ENCODE measurements at regions not wholly inside any gene's neighbourhood (a gene's known extent, or its start where the extent isn't known, plus 50 kb on each side); places are given as distances from the start of the nearest gene placed in this dataset.

- H3K79me2 ChIP-seq (replicated peaks; ENCODE audit: insufficient read depth), result no peaks in the 10 kb centered on the region
- Mint-ChIP-seq H3K4me3 (no peak overlapping the region), H3K4me1 (no peaks in the 10 kb centered on the region; the same call in 2 of the 3 replicates), H3K27me3 (ENCODE audit: insufficient read depth, low read depth, poor library complexity) (no peaks in the 10 kb centered on the region), H3K27ac (no peak overlapping the region), H3K36me3 (ENCODE audit: low read depth) (peaks cover 3% of the 10 kb centered on the region; the same call in 1 of the 3 replicates), H3K9me3 (peaks cover 12% of the 10 kb centered on the region; the same call in 2 of the 3 replicates)
- H3K27ac ChIP-seq (ENCODE audit: low read depth), result no peak overlapping the region
- no peaks in the 10 kb centered on the region; the same call in 1 of the 2 replicates for H3K36me3 ChIP-seq (ENCODE audit: insufficient read depth)
- ATAC-seq (no peak), DNase-seq (ENCODE audit: low spot score) (no peak)
- no peak overlapping the region for H3K4me2 ChIP-seq
- H3K27me3 ChIP-seq (ENCODE audit: insufficient read depth), result no peaks in the 10 kb centered on the region
- TF ChIP-seq POLR2AphosphoS5 (IDR thresholded peaks at IDR 0.05; ENCODE audit: low read depth), result no peak
- TF ChIP-seq, protein P1, sequence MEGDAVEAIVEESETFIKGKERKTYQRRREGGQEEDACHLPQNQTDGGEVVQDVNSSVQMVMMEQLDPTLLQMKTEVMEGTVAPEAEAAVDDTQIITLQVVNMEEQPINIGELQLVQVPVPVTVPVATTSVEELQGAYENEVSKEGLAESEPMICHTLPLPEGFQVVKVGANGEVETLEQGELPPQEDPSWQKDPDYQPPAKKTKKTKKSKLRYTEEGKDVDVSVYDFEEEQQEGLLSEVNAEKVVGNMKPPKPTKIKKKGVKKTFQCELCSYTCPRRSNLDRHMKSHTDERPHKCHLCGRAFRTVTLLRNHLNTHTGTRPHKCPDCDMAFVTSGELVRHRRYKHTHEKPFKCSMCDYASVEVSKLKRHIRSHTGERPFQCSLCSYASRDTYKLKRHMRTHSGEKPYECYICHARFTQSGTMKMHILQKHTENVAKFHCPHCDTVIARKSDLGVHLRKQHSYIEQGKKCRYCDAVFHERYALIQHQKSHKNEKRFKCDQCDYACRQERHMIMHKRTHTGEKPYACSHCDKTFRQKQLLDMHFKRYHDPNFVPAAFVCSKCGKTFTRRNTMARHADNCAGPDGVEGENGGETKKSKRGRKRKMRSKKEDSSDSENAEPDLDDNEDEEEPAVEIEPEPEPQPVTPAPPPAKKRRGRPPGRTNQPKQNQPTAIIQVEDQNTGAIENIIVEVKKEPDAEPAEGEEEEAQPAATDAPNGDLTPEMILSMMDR (conservative IDR thresholded peaks at IDR 0.05; ENCODE audit: low read depth in 2 of 2), result no peak
- TF ChIP-seq NANOG (IDR thresholded peaks at IDR 0.05; ENCODE audit: borderline replicate concordance), result no peak
- TF ChIP-seq STAT1 (IDR thresholded peaks at IDR 0.05; ENCODE audit: unreplicated experiment), result no peak
- TF ChIP-seq EZH2 (IDR thresholded peaks at IDR 0.05; ENCODE audit: low read depth, unreplicated experiment), result no peak
- TF ChIP-seq EZH2phosphoT487 (IDR thresholded peaks at IDR 0.05; ENCODE audit: unreplicated experiment), result no peak
- TF ChIP-seq ZNF331 (CRISPR knock-in tag; IDR thresholded peaks at IDR 0.05; ENCODE audit: low read depth), result no peak
- H3K4me1 ChIP-seq (ENCODE audit: insufficient read depth), result no peaks in the 10 kb centered on the region
- H4K20me1 ChIP-seq (replicated peaks; ENCODE audit: insufficient read depth), result no peaks in the 10 kb centered on the region
- no peak overlapping the region for H3K4me3 ChIP-seq
- H2AFZ ChIP-seq, result no peak overlapping the region
- H3K9me2 ChIP-seq (ENCODE audit: insufficient read depth), result 0 out of 2 replicates have a peak, but pooled peaks cover 11% of the 10 kb centered on the region
- no peaks in the 10 kb centered on the region for H3F3A ChIP-seq (replicated peaks; ENCODE audit: low read depth)
Observed at GRCh38 chr13:51015973-51016372, 95.1 kb downstream of the C13orf42 start.

- Mint-ChIP-seq H3K27ac (no peak overlapping the region), H3K4me3 (no peak overlapping the region), H3K27me3 (ENCODE audit: insufficient read depth, low read depth, poor library complexity) (no peaks in the 10 kb centered on the region), H3K4me1 (peaks cover 11% of the 10 kb centered on the region), H3K36me3 (ENCODE audit: low read depth) (peaks cover 3% of the 10 kb centered on the region; the same call in 1 of the 3 replicates), H3K9me3 (peaks cover 12% of the 10 kb centered on the region; the same call in 2 of the 3 replicates)
- 0 out of 2 replicates have a peak overlapping the region, but pooled peaks have one; percentile 38 for H2AFZ ChIP-seq
- H3F3A ChIP-seq (replicated peaks; ENCODE audit: low read depth), result no peaks in the 10 kb centered on the region
- no peaks in the 10 kb centered on the region for H4K20me1 ChIP-seq (replicated peaks; ENCODE audit: insufficient read depth)
- H3K4me2 ChIP-seq, result no peak overlapping the region
- H3K27ac ChIP-seq (ENCODE audit: low read depth), result no peak overlapping the region
- no peak for DNase-seq (ENCODE audit: low spot score)
- ATAC-seq, result no peak
- peaks cover 7% of the 10 kb centered on the region for H3K4me1 ChIP-seq (ENCODE audit: insufficient read depth)
- no peaks in the 10 kb centered on the region for H3K27me3 ChIP-seq (ENCODE audit: insufficient read depth)
- H3K36me3 ChIP-seq (ENCODE audit: insufficient read depth), result no peaks in the 10 kb centered on the region; the same call in 1 of the 2 replicates
- H3K9me2 ChIP-seq (ENCODE audit: insufficient read depth), result no peaks in the 10 kb centered on the region
- TF ChIP-seq CREB1 (CRISPR knock-in tag; IDR thresholded peaks at IDR 0.05; ENCODE audit: low read depth) (no peak), EZH2phosphoT487 (IDR thresholded peaks at IDR 0.05; ENCODE audit: unreplicated experiment) (no peak), JUNB (IDR thresholded peaks at IDR 0.05; ENCODE audit: unreplicated experiment) (no peak), ZNF331 (CRISPR knock-in tag; IDR thresholded peaks at IDR 0.05; ENCODE audit: low read depth) (no peak), NANOG (IDR thresholded peaks at IDR 0.05; ENCODE audit: borderline replicate concordance) (no peak)
- TF ChIP-seq, protein P1 (conservative IDR thresholded peaks at IDR 0.05; ENCODE audit: low read depth in 2 of 2), result no peak
- H3K79me2 ChIP-seq (replicated peaks; ENCODE audit: insufficient read depth), result no peaks in the 10 kb centered on the region
- H3K4me3 ChIP-seq, result no peak overlapping the region
Observed at GRCh38 chr13:51009597-51009996, 100.0 kb downstream of the RNASEH2B start.

All from GM23338 (cell line).